Activated CD4-positive, alpha-beta T cell treated with anti-CD3 and anti-CD28 coated beads for 36 hours (primary cell): ENCODE measurements at regions not wholly inside any gene's neighbourhood (a gene's known extent, or its start where the extent isn't known, plus 50 kb on each side); places are given as distances from the start of the nearest gene placed in this dataset.
A peak's percentile ranks its signal among the peaks of the same experiment; 100 is the strongest.
"Not testable (repeated sequence)": the region's sequence is repeated elsewhere in the genome, so short reads cannot be mapped to it uniquely, and the experiment has no call there.

Source experiments
- ATAC-seq: fragments of 200-7000 bp; cut with Tn5 transposase; one replicate; pipeline ENCODE4 v1.10.0; 2021; ENCODE audit warnings: mild to moderate bottlenecking, moderate library complexity
- CTCF ChIA-PET: fragments of 350-600 bp; sonication (Branson Sonifier 250); formaldehyde crosslinking; loops from one replicate; lab custom pipeline; 2021; ENCODE audit warnings: antibody characterized with exemption; lab: Charles Lee
- POLR2A ChIA-PET: fragments of 350-600 bp; sonication (Branson Sonifier 250); formaldehyde crosslinking; loops from one replicate; lab custom pipeline; 2021; ENCODE audit warnings: antibody characterized with exemption, inconsistent platforms; lab: Charles Lee
- DNase-seq: peaks from one replicate; pipeline ENCODE4 v3.0.0-alpha.2; 2020
- H3K27ac Mint-ChIP-seq: one replicate; pipeline ENCODE4 v1.8.0; 2021; ENCODE audit warnings: mixed read lengths
- H3K27me3 Mint-ChIP-seq: one replicate; pipeline ENCODE4 v1.8.0; 2021; ENCODE audit warnings: mixed read lengths
- H3K36me3 Mint-ChIP-seq: one replicate; pipeline ENCODE4 v1.8.0; 2021; ENCODE audit warnings: low read depth, mixed read lengths
- H3K4me1 Mint-ChIP-seq: one replicate; pipeline ENCODE4 v1.8.0; 2021; ENCODE audit warnings: mixed read lengths
- H3K4me3 Mint-ChIP-seq: one replicate; pipeline ENCODE4 v1.8.0; 2021; ENCODE audit warnings: mild to moderate bottlenecking, moderate library complexity, mixed read lengths
- H3K9me3 Mint-ChIP-seq: one replicate; pipeline ENCODE4 v1.8.0; 2021; ENCODE audit warnings: low read depth, mixed read lengths
- intact Hi-C, 2 experiments: fragments of 100-400 bp; cut with DNase I in 1 of 2; cut with micrococcal nuclease in 1 of 2; formaldehyde crosslinking; loops; one replicate each; pipeline versions ENCODE4 v1.14.2 to v1.15.1; 2022 to 2024; cut with DNase I, micrococcal nuclease

- H3K4me1 Mint-ChIP-seq = peaks cover 22% of the 10 kb centered on the region
- DNase-seq (no peak), ATAC-seq (no peak)
- no peak overlapping the region for H3K27ac Mint-ChIP-seq
- H3K9me3 Mint-ChIP-seq = no peaks in the 10 kb centered on the region
- no peaks in the 10 kb centered on the region for H3K36me3 Mint-ChIP-seq
- ChIA-PET POLR2A (no interaction called here), CTCF (no interaction called here)
- intact Hi-C loops = loop anchor here (5.0 to 10.0 kb wide), 7 partner anchors 104 to 886 kb away; no protein-coding TSS in a partner anchor
- no peaks in the 10 kb centered on the region for H3K27me3 Mint-ChIP-seq
- no peak overlapping the region for H3K4me3 Mint-ChIP-seq
Observed at GRCh38 chrX:45518552-45518951, 317.9 kb upstream of the DIPK2B start.

DNA sequence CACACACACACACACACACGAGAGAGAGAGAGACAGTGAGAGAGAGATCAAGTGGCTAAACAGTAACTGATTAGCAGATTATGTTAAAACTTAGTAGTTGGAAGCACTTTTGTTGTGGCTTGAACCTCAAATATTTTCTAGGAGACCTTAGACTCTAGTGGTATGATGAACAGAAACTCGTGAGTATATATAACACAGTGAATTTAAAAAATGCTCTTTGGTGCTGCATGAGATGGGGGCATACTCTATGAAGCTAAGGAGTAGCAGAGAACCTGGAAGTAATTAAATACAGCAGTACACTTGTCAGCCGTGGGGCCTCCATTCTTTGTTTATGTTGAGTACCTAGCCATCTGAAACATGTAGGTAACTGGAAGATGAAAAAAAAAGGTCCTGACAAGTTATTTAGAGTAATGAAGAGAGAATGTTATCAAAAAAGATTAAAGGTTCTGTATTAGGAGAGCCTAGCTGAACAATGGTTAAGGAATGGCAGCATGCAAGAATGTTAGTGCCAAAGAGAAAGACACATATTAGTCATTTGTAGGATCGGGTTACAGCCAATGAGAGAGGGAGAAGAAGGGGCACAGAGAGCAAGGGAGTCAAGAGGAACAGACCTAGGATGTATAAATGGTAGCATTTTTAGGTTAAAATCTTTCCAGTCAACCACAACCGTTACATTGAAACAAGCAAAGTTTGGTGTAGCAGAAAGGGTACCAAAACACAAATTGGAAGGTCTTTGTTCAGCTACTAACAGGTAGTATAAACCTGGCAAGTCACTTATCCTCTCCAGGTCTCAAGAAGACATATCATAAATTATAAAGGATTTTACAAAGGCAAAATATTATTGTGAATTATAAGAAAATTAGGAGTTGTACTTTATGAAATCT is 316.7 kb upstream of the DIPK2B start:
- H3K36me3 Mint-ChIP-seq = no peaks in the 10 kb centered on the region
- H3K4me3 Mint-ChIP-seq = no peak overlapping the region
- no peaks in the 10 kb centered on the region for H3K9me3 Mint-ChIP-seq
- POLR2A ChIA-PET = no interaction called here
- DNase-seq (no peak), ATAC-seq (no peak)
- no peak overlapping the region for H3K27ac Mint-ChIP-seq
- intact Hi-C loops = loop anchor here (5.0 to 10.0 kb wide), 7 partner anchors 105 to 887 kb away; no protein-coding TSS in a partner anchor
- CTCF ChIA-PET = no interaction called here
- no peaks in the 10 kb centered on the region for H3K27me3 Mint-ChIP-seq
- peaks cover 23% of the 10 kb centered on the region for H3K4me1 Mint-ChIP-seq

DNA sequence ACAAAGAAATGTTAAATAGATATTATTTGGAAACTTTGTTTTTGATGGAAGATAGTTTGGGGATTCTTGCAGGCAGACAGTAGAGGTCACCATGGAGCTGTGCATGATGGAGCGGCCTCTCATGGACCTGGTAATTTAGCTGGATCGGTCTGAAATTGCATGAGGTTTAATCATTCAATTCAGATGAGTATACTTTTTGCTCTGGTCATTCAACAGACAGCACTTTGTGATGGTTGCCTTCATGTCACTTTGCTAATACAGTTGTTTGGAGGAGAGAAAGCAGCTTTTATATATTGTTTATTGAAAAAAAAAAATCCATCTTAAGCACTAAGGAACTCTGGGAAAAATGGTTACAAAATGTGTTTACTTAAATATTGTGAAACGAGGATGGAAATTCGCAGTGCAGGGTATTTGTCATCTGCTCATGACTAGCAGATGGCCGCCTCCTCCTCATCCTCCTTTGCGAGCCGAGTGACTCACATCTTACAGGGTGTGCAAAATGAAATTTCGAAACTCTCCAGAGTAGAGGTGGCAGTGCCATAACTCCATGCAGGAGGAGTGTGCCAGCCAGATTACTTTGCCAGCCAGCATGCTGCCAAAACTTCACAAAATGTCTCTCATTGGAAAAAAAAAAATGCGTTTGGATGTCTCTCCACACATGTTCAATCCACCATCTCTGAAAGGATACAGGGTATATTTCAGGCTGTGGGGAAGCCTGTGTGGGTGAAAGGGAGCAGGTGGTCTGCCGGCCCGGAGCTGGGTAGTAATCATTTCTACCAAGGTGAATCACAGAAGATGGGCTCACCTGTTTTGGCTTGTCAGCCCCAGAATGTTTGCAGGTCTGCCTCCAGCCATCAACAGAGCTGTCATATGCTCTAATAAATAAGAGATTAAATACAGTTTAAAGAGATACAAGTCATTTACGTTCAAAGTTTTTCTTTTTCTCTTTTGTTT is 314.9 kb upstream of the DIPK2B start:
- Mint-ChIP-seq H3K9me3 (no peaks in the 10 kb centered on the region), H3K27me3 (no peaks in the 10 kb centered on the region), H3K36me3 (no peaks in the 10 kb centered on the region), H3K27ac (peak overlapping the region; percentile 39), H3K4me3 (peak overlapping the region; percentile 43), H3K4me1 (peaks cover 23% of the 10 kb centered on the region)
- peak; percentile 59 for DNase-seq
- ChIA-PET CTCF (interaction anchor here (0.6 to 0.7 kb wide), 3 partner anchors 12 to 287 kb away, joined by 3 read pairs; no protein-coding TSS in a partner anchor), POLR2A (no interaction called here)
- ATAC-seq = peak; percentile 92
- intact Hi-C loops = loop anchor here (5.0 to 10.0 kb wide), 7 partner anchors 107 to 889 kb away; no protein-coding TSS in a partner anchor

DNA sequence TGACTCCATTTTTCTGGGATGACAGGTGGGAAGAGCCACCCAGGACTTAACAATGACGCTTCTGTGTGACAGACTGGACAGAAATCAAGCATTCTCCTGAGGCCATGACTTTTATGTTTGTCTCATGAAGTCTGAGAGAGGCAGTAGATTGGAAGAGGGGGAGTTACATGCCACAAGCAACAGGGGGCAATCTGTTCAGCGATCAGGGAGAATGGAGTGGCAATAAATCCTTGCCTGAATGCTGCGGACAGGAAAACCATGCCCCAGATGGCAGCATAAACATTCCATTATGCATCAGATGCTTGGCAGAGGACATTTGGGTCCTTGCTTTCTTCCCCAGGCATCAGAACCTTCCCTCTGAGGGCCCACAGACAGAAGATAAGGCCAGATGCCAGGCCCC is 312.4 kb upstream of the DIPK2B start:
- Mint-ChIP-seq H3K9me3 (no peaks in the 10 kb centered on the region), H3K4me1 (peaks cover 23% of the 10 kb centered on the region), H3K27ac (no peak overlapping the region), H3K36me3 (no peaks in the 10 kb centered on the region), H3K4me3 (no peak overlapping the region), H3K27me3 (no peaks in the 10 kb centered on the region)
- DNase-seq (no peak), ATAC-seq (no peak)
- CTCF ChIA-PET = interaction anchor here (1.0 kb wide), 1 partner anchor 12 kb away, joined by 3 read pairs; no protein-coding TSS in a partner anchor
- intact Hi-C loops = loop anchor here in 1 of 2 experiments (10.0 kb wide), 1 partner anchor 892 kb away; no protein-coding TSS in a partner anchor
- POLR2A ChIA-PET = no interaction called here

- CTCF ChIA-PET = no interaction called here
- peaks cover 16% of the 10 kb centered on the region for H3K4me1 Mint-ChIP-seq
- no peaks in the 10 kb centered on the region for H3K36me3 Mint-ChIP-seq
- DNase-seq (no peak), ATAC-seq (no peak)
- no peaks in the 10 kb centered on the region for H3K9me3 Mint-ChIP-seq
- H3K27ac Mint-ChIP-seq = no peak overlapping the region
- POLR2A ChIA-PET = no interaction called here
- no peaks in the 10 kb centered on the region for H3K27me3 Mint-ChIP-seq
- intact Hi-C loops = loop anchor here in 1 of 2 experiments (5.0 kb wide), 1 partner anchor 186 kb away; no protein-coding TSS in a partner anchor
- H3K4me3 Mint-ChIP-seq = no peak overlapping the region
Observed at GRCh38 chrX:45508454-45508853, 307.8 kb upstream of the DIPK2B start.

GRCh38 chrX:45506149-45506730 is 305.6 kb upstream of the DIPK2B start:
- DNase-seq = no peak
- H3K4me1 Mint-ChIP-seq = peaks cover 14% of the 10 kb centered on the region
- H3K9me3 Mint-ChIP-seq = no peaks in the 10 kb centered on the region
- H3K36me3 Mint-ChIP-seq = no peaks in the 10 kb centered on the region
- H3K27ac Mint-ChIP-seq = no peak overlapping the region
- peaks cover 4% of the 10 kb centered on the region for H3K27me3 Mint-ChIP-seq
- POLR2A ChIA-PET = no interaction called here
- ATAC-seq = no peak
- no peak overlapping the region for H3K4me3 Mint-ChIP-seq
- CTCF ChIA-PET = interaction anchor here (1.1 kb wide), 1 partner anchor 18 kb away, joined by 3 read pairs; no protein-coding TSS in a partner anchor
- intact Hi-C loops = loop anchor here in 1 of 2 experiments (5.0 kb wide), 1 partner anchor 184 kb away; no protein-coding TSS in a partner anchor

DNA sequence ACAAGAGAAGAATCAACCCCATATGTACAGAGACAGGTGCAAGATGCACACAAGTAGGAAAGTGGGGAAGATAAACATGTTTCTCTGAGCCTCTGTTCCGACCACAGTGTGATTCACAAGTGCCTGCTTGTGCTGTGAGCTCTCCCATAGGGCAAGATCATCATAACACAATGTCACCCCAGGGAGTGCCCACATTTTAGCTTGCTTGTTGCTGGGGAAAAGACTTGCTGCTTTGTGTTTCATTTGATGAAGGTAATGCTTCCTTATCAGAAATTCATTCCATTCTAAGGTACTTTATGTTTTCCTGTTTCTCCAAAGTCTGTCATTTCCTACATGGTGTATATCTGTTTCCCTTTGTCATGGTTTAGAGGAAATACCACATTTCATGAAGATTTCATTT is 304.5 kb upstream of the DIPK2B start:
- Mint-ChIP-seq H3K4me1 (peaks cover 14% of the 10 kb centered on the region), H3K27ac (no peak overlapping the region), H3K27me3 (peaks cover 4% of the 10 kb centered on the region), H3K9me3 (no peaks in the 10 kb centered on the region), H3K36me3 (no peaks in the 10 kb centered on the region), H3K4me3 (no peak overlapping the region)
- intact Hi-C loops = loop anchor here in 1 of 2 experiments (5.0 kb wide), 1 partner anchor 183 kb away; no protein-coding TSS in a partner anchor
- ATAC-seq (peak; percentile 88), DNase-seq (peak; percentile 38)
- ChIA-PET POLR2A (no interaction called here), CTCF (no interaction called here)

DNA sequence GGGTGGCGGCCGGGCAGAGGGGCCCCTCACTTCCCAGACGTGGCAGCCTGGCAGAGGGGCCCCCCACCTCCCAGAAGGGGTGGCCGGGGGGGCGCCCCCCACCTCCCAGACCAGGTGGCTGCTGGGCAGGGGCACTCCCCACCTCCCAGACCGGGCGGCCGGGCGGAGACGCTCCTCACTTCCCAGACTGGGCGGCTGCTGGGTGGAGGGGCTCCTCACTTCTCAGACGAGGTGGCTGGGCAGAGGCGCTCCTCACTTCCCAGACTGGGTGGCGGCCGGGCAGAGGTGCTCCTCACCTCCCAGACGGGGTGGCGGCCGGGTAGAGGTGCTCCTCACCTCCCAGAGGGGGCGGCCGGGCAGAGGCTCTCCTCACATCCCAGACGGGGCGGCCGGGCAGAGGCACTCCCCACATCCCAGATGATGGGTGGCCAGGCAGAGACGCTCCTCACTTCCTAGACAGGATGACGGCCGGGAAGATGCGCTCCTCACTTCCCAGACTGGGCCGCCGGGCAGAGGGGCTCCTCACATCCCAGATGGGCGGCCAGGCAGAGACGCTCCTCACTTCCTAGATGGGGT is 303.2 kb upstream of the DIPK2B start:
- H3K27me3 Mint-ChIP-seq, H3K27ac Mint-ChIP-seq, H3K4me3 Mint-ChIP-seq, H3K9me3 Mint-ChIP-seq, POLR2A ChIA-PET, DNase-seq, CTCF ChIA-PET, ATAC-seq, intact Hi-C loops, H3K36me3 Mint-ChIP-seq: not testable (repeated sequence)
- H3K4me1 Mint-ChIP-seq = peaks cover 14% of the 10 kb centered on the region

GRCh38 chrX:45502396-45502795 is 301.7 kb upstream of the DIPK2B start:
- intact Hi-C loops = no loop called here
- Mint-ChIP-seq H3K9me3 (peaks cover 2% of the 10 kb centered on the region), H3K27me3 (peaks cover 4% of the 10 kb centered on the region), H3K4me1 (peaks cover 14% of the 10 kb centered on the region), H3K4me3 (no peak overlapping the region), H3K27ac (no peak overlapping the region), H3K36me3 (no peaks in the 10 kb centered on the region)
- CTCF ChIA-PET = no interaction called here
- ATAC-seq (no peak), DNase-seq (no peak)
- POLR2A ChIA-PET = no interaction called here

GRCh38 chrX:45497290-45497689 is 296.6 kb upstream of the DIPK2B start:
- H3K36me3 Mint-ChIP-seq = no peaks in the 10 kb centered on the region

More at GRCh38 chrX:45497290-45497689, 296.6 kb upstream of the DIPK2B start:
- ChIA-PET POLR2A (no interaction called here), CTCF (no interaction called here)
- Mint-ChIP-seq H3K4me3 (no peak overlapping the region), H3K27ac (no peak overlapping the region), H3K4me1 (no peaks in the 10 kb centered on the region), H3K27me3 (peaks cover 2% of the 10 kb centered on the region), H3K9me3 (peaks cover 16% of the 10 kb centered on the region)
- DNase-seq (peak; percentile 22), ATAC-seq (peak; percentile 74)
- intact Hi-C loops = loop anchor here in 1 of 2 experiments (5.0 kb wide), 1 partner anchor 50 kb away; no protein-coding TSS in a partner anchor
